ENCODE measurements at regions not wholly inside any gene's neighbourhood (a gene's known extent, or its start where the extent isn't known, plus 50 kb on each side); places are given as distances from the start of the nearest gene placed in this dataset.
"Not testable (repeated sequence)": the region's sequence is repeated elsewhere in the genome, so short reads cannot be mapped to it uniquely, and the experiment has no call there.

DNA sequence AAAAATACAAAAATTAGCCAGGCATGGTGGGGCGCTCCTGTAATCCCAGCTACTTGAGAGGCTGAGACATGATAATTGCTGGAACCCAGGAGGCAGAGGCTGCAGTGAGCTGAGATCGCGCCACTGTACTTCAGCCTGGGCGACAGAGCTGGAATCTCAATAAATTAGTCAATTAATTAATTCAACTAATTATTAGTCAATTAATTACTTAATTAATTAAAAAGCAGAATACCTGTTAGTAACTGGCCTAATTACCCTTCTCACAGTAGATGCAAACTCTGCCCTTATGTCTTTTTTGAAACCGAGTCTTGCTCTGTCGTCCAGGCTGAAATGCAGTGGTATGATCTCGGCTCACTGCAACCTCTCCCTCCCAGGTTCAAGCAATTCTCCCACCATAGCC lies 261.2 kb downstream of the ASMT start:
- H3K9me3 ChIP-seq (ENCODE audit: control insufficient read depth, low read length): no peaks in the 10 kb centered on the region
- H3K4me1 ChIP-seq (ENCODE audit: control insufficient read depth, insufficient read depth, low read length): no peaks in the 10 kb centered on the region
- H3K9ac ChIP-seq (ENCODE audit: low read length): no peak overlapping the region
- no peak for DNase-seq (ENCODE audit: low read depth)
- H3K4me3 ChIP-seq (ENCODE audit: low read length): no peak overlapping the region
- no peaks in the 10 kb centered on the region for H3K36me3 ChIP-seq (ENCODE audit: control insufficient read depth, insufficient read depth, low read length, severe bottlenecking)
- no peaks in the 10 kb centered on the region for H3K27me3 ChIP-seq (replicated peaks; ENCODE audit: control insufficient read depth, insufficient read depth, low read length)

DNA sequence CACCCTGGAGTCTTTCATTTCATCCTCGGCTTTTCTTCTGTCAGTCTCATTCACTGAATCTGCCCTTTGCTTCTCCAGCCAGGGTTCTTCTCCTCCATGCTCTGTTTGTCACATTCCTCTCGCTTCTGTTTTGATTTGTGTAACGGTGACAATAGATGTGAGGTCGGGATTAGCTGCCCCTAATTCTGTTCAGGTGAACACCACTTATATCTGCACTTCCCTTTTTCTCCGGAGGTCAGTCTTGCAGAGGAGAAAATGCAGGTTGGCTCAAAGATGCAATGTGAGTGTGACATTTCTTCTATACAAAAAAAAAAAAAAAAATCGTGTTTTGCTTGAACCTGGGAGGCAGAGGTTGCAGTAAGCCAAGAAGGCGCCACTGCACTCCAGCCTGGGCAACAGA lies 262.9 kb downstream of the ASMT start:
- H3K4me1 ChIP-seq (ENCODE audit: control insufficient read depth, insufficient read depth, low read length): no peaks in the 10 kb centered on the region
- H3K36me3 ChIP-seq (ENCODE audit: control insufficient read depth, insufficient read depth, low read length, severe bottlenecking): no peaks in the 10 kb centered on the region
- H3K9ac ChIP-seq (ENCODE audit: low read length): no peak overlapping the region
- H3K4me3 ChIP-seq (ENCODE audit: low read length): no peak overlapping the region
- no peak for DNase-seq (ENCODE audit: low read depth)
- no peaks in the 10 kb centered on the region for H3K9me3 ChIP-seq (ENCODE audit: control insufficient read depth, low read length)
- no peaks in the 10 kb centered on the region for H3K27me3 ChIP-seq (replicated peaks; ENCODE audit: control insufficient read depth, insufficient read depth, low read length)

DNA sequence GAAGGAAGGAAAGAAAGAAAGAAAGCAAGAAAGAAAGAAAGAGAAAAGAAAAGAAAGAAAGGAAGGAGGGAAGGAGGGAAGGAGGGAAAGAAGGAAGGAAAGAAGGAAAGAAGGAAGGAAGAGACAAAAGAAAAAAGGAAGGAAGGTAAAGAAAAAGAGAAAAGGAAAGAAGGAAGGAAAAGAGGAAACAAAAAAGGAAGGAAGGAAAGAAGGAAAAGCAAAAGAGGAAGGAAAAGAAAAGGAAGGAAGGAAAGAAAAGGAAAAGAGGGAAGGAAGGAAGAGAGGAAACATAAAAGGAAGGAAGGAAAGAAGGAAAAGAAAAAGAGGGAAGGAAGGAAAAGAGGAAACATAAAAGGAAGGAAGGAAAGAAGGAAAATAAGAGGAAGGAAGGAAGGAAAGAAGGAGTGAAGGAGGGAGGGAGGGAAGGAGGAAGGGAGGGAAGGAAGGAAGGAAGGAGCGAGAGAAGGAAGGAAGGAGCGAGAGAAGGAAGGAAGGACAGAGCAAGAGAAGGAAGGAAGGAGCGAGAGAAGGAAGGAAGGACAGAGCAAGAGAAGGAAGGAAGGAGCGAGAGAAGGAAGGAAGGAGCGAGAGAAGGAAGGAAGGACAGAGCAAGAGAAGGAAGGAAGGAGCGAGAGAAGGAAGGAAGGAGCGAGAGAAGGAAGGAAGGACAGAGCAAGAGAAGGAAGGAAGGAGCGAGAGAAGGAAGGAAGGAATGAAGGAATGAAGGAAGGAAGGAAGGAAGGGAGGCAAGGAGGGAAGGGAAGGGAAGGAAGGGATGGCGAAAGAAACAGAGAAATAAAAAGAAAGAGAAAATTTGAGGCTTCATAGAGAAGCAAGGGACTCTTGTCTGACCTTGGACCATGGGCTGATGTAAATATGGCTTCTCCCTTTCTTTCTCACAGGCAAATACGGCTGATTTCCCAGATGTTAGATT lies 266.3 kb downstream of the ASMT start:
- H3K36me3 ChIP-seq (ENCODE audit: control insufficient read depth, insufficient read depth, low read length, severe bottlenecking); H3K27me3 ChIP-seq (replicated peaks; ENCODE audit: control insufficient read depth, insufficient read depth, low read length); DNase-seq (ENCODE audit: low read depth); H3K4me3 ChIP-seq (ENCODE audit: low read length); H3K4me1 ChIP-seq (ENCODE audit: control insufficient read depth, insufficient read depth, low read length); H3K9me3 ChIP-seq (ENCODE audit: control insufficient read depth, low read length); H3K9ac ChIP-seq (ENCODE audit: low read length): not testable (repeated sequence)

DNA sequence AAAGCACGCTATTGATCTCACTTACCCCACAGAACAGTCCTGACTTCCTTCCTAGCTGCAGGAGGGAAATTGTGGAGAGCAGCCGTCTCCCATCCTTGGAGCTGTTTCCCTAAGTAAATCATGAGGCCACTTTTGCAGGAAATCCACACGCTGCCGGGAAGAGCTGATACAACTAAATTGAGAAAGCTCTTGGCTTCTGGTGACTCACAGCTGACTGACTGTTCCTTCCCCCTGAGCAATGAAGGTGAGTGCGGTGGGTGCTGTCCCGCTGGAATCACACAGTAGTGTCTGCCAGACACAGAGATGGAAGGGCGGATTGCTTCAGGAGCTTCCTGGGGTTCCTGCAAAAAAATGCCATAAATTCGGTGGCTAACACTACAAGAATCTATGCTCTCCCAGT lies 268.9 kb downstream of the ASMT start:
- H3K36me3 ChIP-seq (ENCODE audit: control insufficient read depth, insufficient read depth, low read length, severe bottlenecking): no peaks in the 10 kb centered on the region
- H3K4me1 ChIP-seq (ENCODE audit: control insufficient read depth, insufficient read depth, low read length): no peaks in the 10 kb centered on the region
- DNase-seq (ENCODE audit: low read depth): no peak
- H3K4me3 ChIP-seq (ENCODE audit: low read length): no peak overlapping the region
- H3K9me3 ChIP-seq (ENCODE audit: control insufficient read depth, low read length): no peaks in the 10 kb centered on the region
- no peaks in the 10 kb centered on the region for H3K27me3 ChIP-seq (replicated peaks; ENCODE audit: control insufficient read depth, insufficient read depth, low read length)
- no peak overlapping the region for H3K9ac ChIP-seq (ENCODE audit: low read length)

DNA sequence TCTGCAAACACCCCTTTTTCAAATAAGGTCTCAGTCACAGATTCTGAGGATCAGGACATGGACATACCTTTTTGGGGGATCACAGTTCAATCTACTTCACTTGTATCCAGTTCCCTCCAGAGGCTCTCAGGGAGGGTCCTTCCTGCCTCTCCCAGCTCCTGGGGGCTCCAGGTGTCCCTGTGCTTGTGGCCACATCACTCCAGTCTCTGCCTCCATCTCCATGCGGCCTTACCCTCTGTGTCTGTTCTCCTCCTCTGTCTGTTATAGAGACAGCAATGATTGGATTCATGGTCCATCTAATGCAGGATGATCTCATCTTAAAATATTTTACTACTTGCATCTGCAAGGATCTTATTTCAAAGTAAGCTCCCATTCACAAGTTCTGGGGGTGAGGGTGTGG lies 269.6 kb downstream of the ASMT start:
- Histone ChIP-seq H3K36me3 (ENCODE audit: control insufficient read depth, insufficient read depth, low read length, severe bottlenecking) (no peaks in the 10 kb centered on the region), H3K9me3 (ENCODE audit: control insufficient read depth, low read length) (no peaks in the 10 kb centered on the region), H3K9ac (ENCODE audit: low read length) (no peak overlapping the region), H3K27me3 (replicated peaks; ENCODE audit: control insufficient read depth, insufficient read depth, low read length) (no peaks in the 10 kb centered on the region), H3K4me1 (ENCODE audit: control insufficient read depth, insufficient read depth, low read length) (no peaks in the 10 kb centered on the region), H3K4me3 (ENCODE audit: low read length) (no peak overlapping the region)
- DNase-seq (ENCODE audit: low read depth): no peak

DNA sequence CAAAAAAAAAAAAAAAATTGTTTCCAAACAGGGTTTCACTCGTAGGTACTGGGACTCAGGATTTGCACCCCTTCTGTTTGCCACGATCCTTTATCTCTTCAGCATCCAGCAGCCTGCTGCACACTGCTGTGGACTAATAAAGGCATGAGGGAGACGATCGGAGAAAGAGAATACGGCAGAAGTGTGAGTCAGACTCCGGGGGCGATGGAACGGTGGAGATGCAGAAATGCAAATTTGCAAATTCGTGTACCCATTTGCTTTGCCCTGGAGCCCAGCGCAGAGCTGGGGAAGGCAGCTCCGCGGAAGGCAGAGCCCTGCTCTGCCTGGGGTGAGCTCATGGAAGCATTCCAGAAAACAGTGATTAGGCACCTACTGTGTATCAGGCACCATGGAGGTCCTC lies 270.3 kb downstream of the ASMT start:
- no peaks in the 10 kb centered on the region for H3K4me1 ChIP-seq (ENCODE audit: control insufficient read depth, insufficient read depth, low read length)
- H3K27me3 ChIP-seq (replicated peaks; ENCODE audit: control insufficient read depth, insufficient read depth, low read length): no peaks in the 10 kb centered on the region
- no peak overlapping the region for H3K4me3 ChIP-seq (ENCODE audit: low read length)
- no peak for DNase-seq (ENCODE audit: low read depth)
- H3K9me3 ChIP-seq (ENCODE audit: control insufficient read depth, low read length): no peaks in the 10 kb centered on the region
- no peak overlapping the region for H3K9ac ChIP-seq (ENCODE audit: low read length)
- no peaks in the 10 kb centered on the region for H3K36me3 ChIP-seq (ENCODE audit: control insufficient read depth, insufficient read depth, low read length, severe bottlenecking)

DNA sequence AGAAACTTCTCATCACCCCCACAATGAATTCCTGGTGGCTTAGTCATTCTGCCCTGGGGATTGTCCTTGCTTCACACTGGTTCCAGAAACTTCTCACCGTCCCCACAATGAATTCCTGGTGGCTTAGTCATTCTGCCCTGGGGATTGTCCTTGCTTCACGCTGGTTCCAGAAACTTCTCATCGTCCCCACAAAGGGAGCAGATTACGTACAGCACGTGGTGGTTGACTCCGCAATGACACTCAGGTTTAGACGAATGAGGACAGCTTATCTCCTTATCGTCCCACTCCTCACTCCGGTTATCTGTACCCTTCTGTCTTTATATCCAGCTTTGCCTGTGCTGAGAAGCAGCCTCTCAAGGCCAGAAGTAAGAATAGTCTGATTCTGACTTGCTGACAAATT lies 273.4 kb downstream of the ASMT start:
- H3K9me3 ChIP-seq (ENCODE audit: control insufficient read depth, low read length); H3K9ac ChIP-seq (ENCODE audit: low read length); H3K4me1 ChIP-seq (ENCODE audit: control insufficient read depth, insufficient read depth, low read length); H3K36me3 ChIP-seq (ENCODE audit: control insufficient read depth, insufficient read depth, low read length, severe bottlenecking); H3K4me3 ChIP-seq (ENCODE audit: low read length); DNase-seq (ENCODE audit: low read depth); H3K27me3 ChIP-seq (replicated peaks; ENCODE audit: control insufficient read depth, insufficient read depth, low read length): not testable (repeated sequence)

DNA sequence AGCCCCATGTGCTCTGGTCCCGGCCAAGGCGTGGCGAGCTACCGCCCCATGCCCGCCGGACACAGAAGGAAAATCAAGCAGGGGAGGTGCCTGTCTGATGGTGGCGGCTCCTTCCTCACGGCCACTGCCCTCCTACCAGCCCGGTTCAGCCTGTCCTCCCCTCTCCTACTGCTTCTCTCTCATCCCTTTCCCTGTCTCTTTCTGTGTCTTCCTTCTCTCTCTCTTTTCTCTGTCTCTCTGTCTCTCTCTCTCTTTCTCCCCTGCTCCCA lies 279.1 kb downstream of the ASMT start:
- H3K27me3 ChIP-seq (replicated peaks; ENCODE audit: control insufficient read depth, insufficient read depth, low read length): no peaks in the 10 kb centered on the region
- no peak overlapping the region for H3K4me3 ChIP-seq (ENCODE audit: low read length)
- H3K4me1 ChIP-seq (ENCODE audit: control insufficient read depth, insufficient read depth, low read length): no peaks in the 10 kb centered on the region
- H3K36me3 ChIP-seq (ENCODE audit: control insufficient read depth, insufficient read depth, low read length, severe bottlenecking): no peaks in the 10 kb centered on the region
- no peak for DNase-seq (ENCODE audit: low read depth)
- no peaks in the 10 kb centered on the region for H3K9me3 ChIP-seq (ENCODE audit: control insufficient read depth, low read length)
- no peak overlapping the region for H3K9ac ChIP-seq (ENCODE audit: low read length)

DNA sequence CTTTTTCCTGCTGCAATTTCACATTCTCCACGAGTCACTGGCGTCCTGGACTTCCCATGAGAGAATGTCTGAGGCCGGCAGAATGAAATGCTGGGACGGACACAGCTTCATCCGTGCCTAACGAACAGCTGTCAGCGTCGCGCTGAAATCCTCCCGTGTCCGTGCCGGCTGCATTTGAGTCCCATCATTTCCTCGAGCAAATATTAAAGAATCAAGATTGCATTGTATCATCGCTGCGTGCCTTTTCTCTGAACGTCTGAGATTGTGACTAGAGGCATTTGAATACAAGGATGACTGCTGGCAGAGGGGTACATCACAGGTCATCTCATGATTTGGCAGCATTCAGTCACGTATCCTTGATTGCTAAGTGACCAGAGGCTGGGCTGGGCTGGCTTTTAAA lies 279.9 kb downstream of the ASMT start:
- H3K4me3 ChIP-seq (ENCODE audit: low read length): no peak overlapping the region
- no peaks in the 10 kb centered on the region for H3K9me3 ChIP-seq (ENCODE audit: control insufficient read depth, low read length)
- DNase-seq (ENCODE audit: low read depth): no peak
- no peaks in the 10 kb centered on the region for H3K4me1 ChIP-seq (ENCODE audit: control insufficient read depth, insufficient read depth, low read length)
- H3K27me3 ChIP-seq (replicated peaks; ENCODE audit: control insufficient read depth, insufficient read depth, low read length): no peaks in the 10 kb centered on the region
- no peaks in the 10 kb centered on the region for H3K36me3 ChIP-seq (ENCODE audit: control insufficient read depth, insufficient read depth, low read length, severe bottlenecking)
- no peak overlapping the region for H3K9ac ChIP-seq (ENCODE audit: low read length)

DNA sequence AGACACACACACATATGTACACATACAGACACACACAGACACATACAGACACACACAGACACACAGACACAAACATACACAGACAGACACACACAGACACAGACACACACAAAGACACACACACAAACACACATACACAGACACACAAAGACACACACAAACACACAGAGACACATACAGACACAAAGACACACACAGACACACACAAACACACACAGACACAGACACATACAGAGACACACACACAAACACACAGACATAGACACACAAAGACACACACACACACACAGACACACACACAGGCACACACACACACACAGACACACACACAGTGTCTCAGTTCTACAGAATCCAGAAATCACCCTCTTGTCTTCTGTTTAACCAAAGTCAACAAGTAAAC lies 280.7 kb downstream of the ASMT start:
- H3K9ac ChIP-seq (ENCODE audit: low read length): no peak overlapping the region
- no peaks in the 10 kb centered on the region for H3K9me3 ChIP-seq (ENCODE audit: control insufficient read depth, low read length)
- no peaks in the 10 kb centered on the region for H3K27me3 ChIP-seq (replicated peaks; ENCODE audit: control insufficient read depth, insufficient read depth, low read length)
- H3K36me3 ChIP-seq (ENCODE audit: control insufficient read depth, insufficient read depth, low read length, severe bottlenecking): no peaks in the 10 kb centered on the region
- no peaks in the 10 kb centered on the region for H3K4me1 ChIP-seq (ENCODE audit: control insufficient read depth, insufficient read depth, low read length)
- no peak for DNase-seq (ENCODE audit: low read depth)
- H3K4me3 ChIP-seq (ENCODE audit: low read length): no peak overlapping the region

DNA sequence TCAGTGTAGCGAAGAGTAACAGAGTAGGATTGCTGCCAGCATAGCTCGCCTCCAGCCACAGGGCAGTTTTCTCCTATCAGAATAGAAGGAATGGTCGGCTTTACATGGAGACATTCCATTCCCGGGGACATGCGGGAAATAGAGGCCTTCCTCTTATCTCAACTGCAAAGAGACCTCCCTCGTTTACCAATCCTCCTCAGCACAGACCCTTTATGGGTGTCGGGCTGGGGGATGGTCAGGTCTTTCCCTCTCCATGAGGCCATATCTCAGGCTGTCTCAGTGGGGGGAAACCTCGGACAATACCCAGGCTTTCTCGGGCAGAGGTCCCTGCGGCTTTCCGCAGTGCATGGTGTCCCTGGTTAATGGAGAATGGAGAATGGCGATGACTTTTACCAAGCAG lies 285.0 kb downstream of the ASMT start:
- H3K9ac ChIP-seq (ENCODE audit: low read length): no peak overlapping the region
- H3K9me3 ChIP-seq (ENCODE audit: control insufficient read depth, low read length): no peaks in the 10 kb centered on the region
- H3K4me3 ChIP-seq (ENCODE audit: low read length): no peak overlapping the region
- DNase-seq (ENCODE audit: low read depth): no peak
- no peaks in the 10 kb centered on the region for H3K36me3 ChIP-seq (ENCODE audit: control insufficient read depth, insufficient read depth, low read length, severe bottlenecking)
- no peaks in the 10 kb centered on the region for H3K27me3 ChIP-seq (replicated peaks; ENCODE audit: control insufficient read depth, insufficient read depth, low read length)
- H3K4me1 ChIP-seq (ENCODE audit: control insufficient read depth, insufficient read depth, low read length): no peaks in the 10 kb centered on the region

DNA sequence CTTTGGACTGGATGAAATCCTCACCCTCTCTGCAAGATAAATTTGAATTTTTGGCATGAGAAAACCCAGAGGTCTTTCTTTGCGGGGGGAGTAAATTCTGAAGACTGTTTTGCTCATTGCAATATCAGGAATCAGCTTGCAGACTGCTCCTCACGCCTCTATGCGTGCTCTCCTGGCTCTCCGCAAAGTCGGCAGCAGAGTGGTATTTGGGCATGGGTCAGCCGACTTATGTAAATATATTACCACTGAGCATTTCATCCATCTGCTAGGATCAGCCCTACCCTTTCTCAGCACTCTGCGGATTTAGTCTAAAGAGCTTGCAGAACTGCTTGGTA lies 288.0 kb downstream of the ASMT start:
- Histone ChIP-seq H3K27me3 (replicated peaks; ENCODE audit: control insufficient read depth, insufficient read depth, low read length) (no peaks in the 10 kb centered on the region), H3K4me3 (ENCODE audit: low read length) (no peak overlapping the region), H3K36me3 (ENCODE audit: control insufficient read depth, insufficient read depth, low read length, severe bottlenecking) (no peaks in the 10 kb centered on the region), H3K4me1 (ENCODE audit: control insufficient read depth, insufficient read depth, low read length) (no peaks in the 10 kb centered on the region), H3K9ac (ENCODE audit: low read length) (no peak overlapping the region), H3K9me3 (ENCODE audit: control insufficient read depth, low read length) (peaks cover 4% of the 10 kb centered on the region)
- no peak for DNase-seq (ENCODE audit: low read depth)
